MG63 (cell line): ENCODE measurements at regions not wholly inside any gene's neighbourhood (a gene's known extent, or its start where the extent isn't known, plus 50 kb on each side); places are given as distances from the start of the nearest gene placed in this dataset.

ENCODE experiments used
- DNase-seq: peaks from one replicate; pipeline ENCODE4 v3.0.0-alpha.2; 2020
- H3K27me3 ChIP-seq: fragments of 250-450 bp; sonication (Bioruptor Pico); 2 replicates; pipeline ENCODE4 v1.5.1; 2020; ENCODE audit warnings: mild to moderate bottlenecking, moderate library complexity
- H3K36me3 ChIP-seq: fragments of 250-450 bp; sonication (Bioruptor Pico); 2 replicates; pipeline ENCODE4 v1.5.1; 2020; ENCODE audit warnings: mild to moderate bottlenecking, moderate library complexity
- H3K4me3 ChIP-seq: fragments of 250-450 bp; sonication (Bioruptor Pico); 2 replicates; pipeline ENCODE4 v1.5.1; 2020; ENCODE audit warnings: mild to moderate bottlenecking, moderate library complexity
- H3K9me3 ChIP-seq: fragments of 250-450 bp; sonication (Bioruptor Pico); 2 replicates; pipeline ENCODE4 v1.5.1; 2020; ENCODE audit warnings: mild to moderate bottlenecking, moderate library complexity

- H3K36me3 ChIP-seq = no peaks in the 10 kb centered on the region
These were observed 93.2 kb upstream of the DLX2 start for GRCh38 chr2:172195836-172196376.

GRCh38 chr2:172196768-172197431 is 94.2 kb upstream of the DLX2 start:
- Histone ChIP-seq H3K36me3 (no peaks in the 10 kb centered on the region), H3K4me3 (no peak overlapping the region), H3K27me3 (no peaks in the 10 kb centered on the region), H3K9me3 (peaks cover 34% of the 10 kb centered on the region)
- peak; percentile 48 for DNase-seq

More at GRCh38 chr2:172195836-172196376, 93.2 kb upstream of the DLX2 start:
- H3K9me3 ChIP-seq = peaks cover 32% of the 10 kb centered on the region
- H3K4me3 ChIP-seq = no peak overlapping the region
- DNase-seq = no peak
- H3K27me3 ChIP-seq = no peaks in the 10 kb centered on the region

GRCh38 chr2:172198361-172198760 is 95.7 kb upstream of the DLX2 start:
- Histone ChIP-seq H3K4me3 (no peak overlapping the region), H3K27me3 (no peaks in the 10 kb centered on the region), H3K9me3 (peaks cover 32% of the 10 kb centered on the region), H3K36me3 (no peaks in the 10 kb centered on the region)
- no peak for DNase-seq

GRCh38 chr2:172198908-172199307 is 96.2 kb upstream of the DLX2 start:
- no peak for DNase-seq
- H3K9me3 ChIP-seq = peaks cover 27% of the 10 kb centered on the region
- H3K4me3 ChIP-seq = no peak overlapping the region
- H3K27me3 ChIP-seq = no peaks in the 10 kb centered on the region
- no peaks in the 10 kb centered on the region for H3K36me3 ChIP-seq

- Histone ChIP-seq H3K4me3 (no peak overlapping the region), H3K27me3 (no peaks in the 10 kb centered on the region), H3K36me3 (no peaks in the 10 kb centered on the region), H3K9me3 (peaks cover 20% of the 10 kb centered on the region)
- no peak for DNase-seq
These were observed 97.9 kb upstream of the DLX2 start for GRCh38 chr2:172200495-172201085.

GRCh38 chr2:172204309-172204708 is 101.6 kb upstream of the DLX2 start:
- H3K36me3 ChIP-seq = no peaks in the 10 kb centered on the region
- DNase-seq = no peak
- H3K4me3 ChIP-seq = no peak overlapping the region
- H3K27me3 ChIP-seq = no peaks in the 10 kb centered on the region
- peaks cover 15% of the 10 kb centered on the region for H3K9me3 ChIP-seq

GRCh38 chr2:172204762-172205161 is 102.1 kb upstream of the DLX2 start:
- DNase-seq = no peak
- H3K36me3 ChIP-seq = no peaks in the 10 kb centered on the region
- no peak overlapping the region for H3K4me3 ChIP-seq
- H3K27me3 ChIP-seq = no peaks in the 10 kb centered on the region
- peaks cover 14% of the 10 kb centered on the region for H3K9me3 ChIP-seq

GRCh38 chr2:172205292-172205691 is 102.6 kb upstream of the DLX2 start:
- no peak for DNase-seq
- no peaks in the 10 kb centered on the region for H3K27me3 ChIP-seq
- peaks cover 8% of the 10 kb centered on the region for H3K9me3 ChIP-seq
- no peak overlapping the region for H3K4me3 ChIP-seq
- no peaks in the 10 kb centered on the region for H3K36me3 ChIP-seq

- no peak for DNase-seq
These were observed 105.2 kb upstream of the DLX2 start for GRCh38 chr2:172207911-172208310.

GRCh38 chr2:172208791-172209325 is 106.2 kb upstream of the DLX2 start:
- no peaks in the 10 kb centered on the region for H3K9me3 ChIP-seq
- H3K27me3 ChIP-seq = no peaks in the 10 kb centered on the region
- no peak overlapping the region for H3K4me3 ChIP-seq
- no peaks in the 10 kb centered on the region for H3K36me3 ChIP-seq
- no peak for DNase-seq

More at GRCh38 chr2:172207911-172208310, 105.2 kb upstream of the DLX2 start:
- H3K36me3 ChIP-seq = no peaks in the 10 kb centered on the region
- no peak overlapping the region for H3K4me3 ChIP-seq
- H3K9me3 ChIP-seq = no peaks in the 10 kb centered on the region
- H3K27me3 ChIP-seq = no peaks in the 10 kb centered on the region

- H3K27me3 ChIP-seq = no peaks in the 10 kb centered on the region
- no peak for DNase-seq
- no peaks in the 10 kb centered on the region for H3K9me3 ChIP-seq
- H3K4me3 ChIP-seq = no peak overlapping the region
- H3K36me3 ChIP-seq = no peaks in the 10 kb centered on the region
These were observed 107.9 kb upstream of the DLX2 start for GRCh38 chr2:172210599-172210998.

- Histone ChIP-seq H3K4me3 (no peak overlapping the region), H3K36me3 (no peaks in the 10 kb centered on the region), H3K27me3 (no peaks in the 10 kb centered on the region), H3K9me3 (no peaks in the 10 kb centered on the region)
- DNase-seq = no peak
These were observed 108.8 kb upstream of the DLX2 start for GRCh38 chr2:172211512-172211911.

GRCh38 chr2:172213116-172213860 is 110.6 kb upstream of the DLX2 start:
- H3K4me3 ChIP-seq = no peak overlapping the region
- DNase-seq = no peak
- no peaks in the 10 kb centered on the region for H3K36me3 ChIP-seq
- H3K27me3 ChIP-seq = no peaks in the 10 kb centered on the region
- H3K9me3 ChIP-seq = no peaks in the 10 kb centered on the region

GRCh38 chr2:172214252-172214651 is 111.6 kb upstream of the DLX2 start:
- DNase-seq = no peak
- H3K9me3 ChIP-seq = no peaks in the 10 kb centered on the region
- no peaks in the 10 kb centered on the region for H3K27me3 ChIP-seq
- H3K4me3 ChIP-seq = no peak overlapping the region
- H3K36me3 ChIP-seq = no peaks in the 10 kb centered on the region

GRCh38 chr2:172215172-172215935 is 112.7 kb upstream of the DLX2 start:
- no peaks in the 10 kb centered on the region for H3K27me3 ChIP-seq
- DNase-seq = no peak

GRCh38 chr2:172215936-172216335 is 113.2 kb upstream of the DLX2 start:
- no peak overlapping the region for H3K4me3 ChIP-seq
- no peak for DNase-seq
- H3K9me3 ChIP-seq = no peaks in the 10 kb centered on the region
- H3K36me3 ChIP-seq = no peaks in the 10 kb centered on the region
- H3K27me3 ChIP-seq = no peaks in the 10 kb centered on the region

More at GRCh38 chr2:172215172-172215935, 112.7 kb upstream of the DLX2 start:
- no peak overlapping the region for H3K4me3 ChIP-seq
- H3K9me3 ChIP-seq = no peaks in the 10 kb centered on the region
- H3K36me3 ChIP-seq = no peaks in the 10 kb centered on the region
